Keratinocyte (primary cell): ENCODE measurements at regions not wholly inside any gene's neighbourhood (a gene's known extent, or its start where the extent isn't known, plus 50 kb on each side); places are given as distances from the start of the nearest gene placed in this dataset.

Source experiments
- CTCF ChIP-seq, 3 experiments: IDR thresholded peaks in 1 of 3; conservative IDR thresholded peaks in 1 of 3; optimal IDR thresholded peaks in 1 of 3; 2 replicates in 2 of 3; 3 replicates in 1 of 3; pipeline versions ENCODE3 to v1.5.1; 2011; ENCODE audit warnings: low read length in 3 of 3, mild to moderate bottlenecking in 3 of 3, moderate library complexity in 2 of 3, control low read depth in 1 of 3, inconsistent platforms in 1 of 3; ENCODE audit not compliant: insufficient read depth in 2 of 3; ENCODE audit errors: extremely low read depth in 1 of 3
- EZH2 ChIP-seq: IDR thresholded peaks from one replicate; pipeline ENCODE4 v1.6.1; 2012; ENCODE audit warnings: inconsistent platforms, mild to moderate bottlenecking, low read length, moderate library complexity

- no peak for TF ChIP-seq EZH2
- no peak for TF ChIP-seq CTCF (optimal IDR thresholded peaks at IDR 0.05 in 1 of 3, IDR thresholded peaks at IDR 0.05 in 1 of 3, conservative IDR thresholded peaks at IDR 0.05 in 1 of 3; ENCODE audit: extremely low read depth in 1 of 3, insufficient read depth in 2 of 3, low read length in 3 of 3)
Observed at GRCh38 chr2:16060125-16060935, 120.0 kb downstream of the MYCN start.
